CD4-positive, alpha-beta T cell (primary cell): ENCODE measurements at regions not wholly inside any gene's neighbourhood (a gene's known extent, or its start where the extent isn't known, plus 50 kb on each side); places are given as distances from the start of the nearest gene placed in this dataset.

Source experiments
- ATAC-seq: fragments of 200-7000 bp; cut with Tn5 transposase; one replicate; pipeline ENCODE4 v1.10.0; 2022; ENCODE audit warnings: mild to moderate bottlenecking; ENCODE audit not compliant: poor library complexity
- CTCF ChIA-PET: fragments of 350-600 bp; sonication (Branson Sonifier 250); formaldehyde crosslinking; loops from one replicate; lab custom pipeline; 2021; ENCODE audit warnings: antibody characterized with exemption, inconsistent platforms; lab: Charles Lee
- POLR2A ChIA-PET: fragments of 350-600 bp; sonication (Branson Sonifier 250); formaldehyde crosslinking; loops from one replicate; lab custom pipeline; 2021; ENCODE audit warnings: antibody characterized with exemption, inconsistent platforms; lab: Charles Lee
- DNase-seq, 14 experiments: peaks; one replicate each; pipeline ENCODE4 v3.0.0-alpha.2; 2013 to 2020; ENCODE audit warnings: mixed read lengths in 2 of 14
- H3K27ac ChIP-seq, 2 donors: one replicate each; pipeline versions ENCODE4 v1.5.1 to v1.7.0; 2013; ENCODE audit warnings: low read length in 2 of 2, low read depth in 1 of 2, mild to moderate bottlenecking in 1 of 2
- H3K27me3 ChIP-seq, 2 experiments: 1 replicate in 1 of 2; 2 replicates in 1 of 2; pipeline versions ENCODE4 v1.6.1 to v1.7.0; 2013; ENCODE audit warnings: low read length in 2 of 2, control low read depth in 1 of 2, mild to moderate bottlenecking in 1 of 2, moderate library complexity in 1 of 2; ENCODE audit not compliant: insufficient read depth in 2 of 2, control insufficient read depth in 1 of 2
- H3K36me3 ChIP-seq: one replicate; pipeline ENCODE4 v1.6.1; 2013; ENCODE audit warnings: low read length, control low read depth; ENCODE audit not compliant: insufficient read depth
- H3K4me1 ChIP-seq: one replicate; pipeline ENCODE4 v1.6.1; 2013; ENCODE audit warnings: low read length, control low read depth; ENCODE audit not compliant: insufficient read depth
- H3K4me3 ChIP-seq: one replicate; pipeline ENCODE4 v1.5.1; 2013; ENCODE audit warnings: mild to moderate bottlenecking, low read length, moderate library complexity
- H3K9me3 ChIP-seq, 2 experiments: 1 replicate in 1 of 2; 2 replicates in 1 of 2; pipeline versions ENCODE4 v1.6.1 to v1.7.0; 2013; ENCODE audit warnings: low read length in 2 of 2, mild to moderate bottlenecking in 2 of 2, control low read depth in 1 of 2, moderate library complexity in 1 of 2; ENCODE audit not compliant: control insufficient read depth in 1 of 2, insufficient read depth in 1 of 2
- H3K27ac Mint-ChIP-seq: one replicate; pipeline ENCODE4 v1.8.0; 2020; ENCODE audit warnings: mixed read lengths
- H3K27me3 Mint-ChIP-seq: one replicate; pipeline ENCODE4 v1.8.0; 2021; ENCODE audit warnings: mixed read lengths
- H3K36me3 Mint-ChIP-seq: one replicate; pipeline ENCODE4 v1.8.0; 2021; ENCODE audit warnings: low read depth, mixed read lengths
- H3K4me1 Mint-ChIP-seq: one replicate; pipeline ENCODE4 v1.8.0; 2021; ENCODE audit warnings: low read depth, mixed read lengths
- H3K4me3 Mint-ChIP-seq: one replicate; pipeline ENCODE4 v1.8.0; 2020; ENCODE audit warnings: mild to moderate bottlenecking, mixed read lengths
- H3K9me3 Mint-ChIP-seq: one replicate; pipeline ENCODE4 v1.8.0; 2020; ENCODE audit warnings: mixed read lengths
- CTCF ChIP-seq: fragments of 200-600 bp; IDR thresholded peaks from one replicate; pipeline ENCODE4 v1.8.0; 2022; ENCODE audit warnings: antibody characterized with exemption, mild to moderate bottlenecking
- intact Hi-C, 2 experiments: fragments of 100-400 bp; cut with DNase I in 1 of 2; cut with micrococcal nuclease in 1 of 2; formaldehyde crosslinking; loops; one replicate each; pipeline versions ENCODE4 v1.15.1 to v1.9.0; 2023 to 2025; cut with DNase I, micrococcal nuclease

- intact Hi-C loops, result no loop called here
- Mint-ChIP-seq H3K36me3 (no peaks in the 10 kb centered on the region), H3K27ac (no peak overlapping the region), H3K9me3 (no peaks in the 10 kb centered on the region), H3K27me3 (peaks cover 4% of the 10 kb centered on the region), H3K4me1 (no peaks in the 10 kb centered on the region), H3K4me3 (no peak overlapping the region)
- POLR2A ChIA-PET, result no interaction called here
- Histone ChIP-seq H3K27ac (no peak overlapping the region), H3K36me3 (no peaks in the 10 kb centered on the region), H3K27me3 (no peaks in the 10 kb centered on the region), H3K9me3 (no peaks in the 10 kb centered on the region), H3K4me3 (no peak overlapping the region), H3K4me1 (no peaks in the 10 kb centered on the region)
- CTCF ChIA-PET, result no interaction called here
- no peak for ATAC-seq
- no peak for DNase-seq
- no peak for TF ChIP-seq CTCF
Observed at GRCh38 chr16:21341101-21341500, 63.0 kb upstream of the CRYM start.

GRCh38 chr16:21339941-21340340 is 61.9 kb upstream of the CRYM start:
- H3K4me1 Mint-ChIP-seq, result no peaks in the 10 kb centered on the region
- intact Hi-C loops, result no loop called here
- no peak overlapping the region for H3K4me3 Mint-ChIP-seq
- Histone ChIP-seq H3K9me3 (no peaks in the 10 kb centered on the region), H3K27ac (no peak overlapping the region), H3K27me3 (no peaks in the 10 kb centered on the region), H3K36me3 (no peaks in the 10 kb centered on the region), H3K4me1 (no peaks in the 10 kb centered on the region), H3K4me3 (no peak overlapping the region)
- H3K27ac Mint-ChIP-seq, result no peak overlapping the region
- H3K36me3 Mint-ChIP-seq, result no peaks in the 10 kb centered on the region
- POLR2A ChIA-PET, result no interaction called here
- DNase-seq (no peak), ATAC-seq (no peak)
- H3K27me3 Mint-ChIP-seq, result peaks cover 8% of the 10 kb centered on the region
- no peaks in the 10 kb centered on the region for H3K9me3 Mint-ChIP-seq
- CTCF ChIA-PET, result no interaction called here
- TF ChIP-seq CTCF, result no peak

- no peak overlapping the region for H3K27ac Mint-ChIP-seq
- POLR2A ChIA-PET, result no interaction called here
Observed at GRCh38 chr16:21339269-21339641, 61.2 kb upstream of the CRYM start.

More at GRCh38 chr16:21339269-21339641, 61.2 kb upstream of the CRYM start:
- CTCF ChIA-PET, result no interaction called here
- no peaks in the 10 kb centered on the region for H3K9me3 Mint-ChIP-seq
- TF ChIP-seq CTCF, result no peak
- Histone ChIP-seq H3K36me3 (no peaks in the 10 kb centered on the region), H3K4me3 (no peak overlapping the region), H3K27ac (no peak overlapping the region), H3K4me1 (no peaks in the 10 kb centered on the region), H3K9me3 (peaks cover 0 to 6% of the 10 kb centered on the region in 2 experiments), H3K27me3 (no peaks in the 10 kb centered on the region)
- no peaks in the 10 kb centered on the region for H3K4me1 Mint-ChIP-seq
- ATAC-seq, result no peak
- H3K27me3 Mint-ChIP-seq, result peaks cover 11% of the 10 kb centered on the region
- intact Hi-C loops, result no loop called here
- H3K36me3 Mint-ChIP-seq, result no peaks in the 10 kb centered on the region
- no peak overlapping the region for H3K4me3 Mint-ChIP-seq
- DNase-seq, result no peak
